ENCODE measurements at regions not wholly inside any gene's neighbourhood (a gene's known extent, or its start where the extent isn't known, plus 50 kb on each side); places are given as distances from the start of the nearest gene placed in this dataset.

DNA sequence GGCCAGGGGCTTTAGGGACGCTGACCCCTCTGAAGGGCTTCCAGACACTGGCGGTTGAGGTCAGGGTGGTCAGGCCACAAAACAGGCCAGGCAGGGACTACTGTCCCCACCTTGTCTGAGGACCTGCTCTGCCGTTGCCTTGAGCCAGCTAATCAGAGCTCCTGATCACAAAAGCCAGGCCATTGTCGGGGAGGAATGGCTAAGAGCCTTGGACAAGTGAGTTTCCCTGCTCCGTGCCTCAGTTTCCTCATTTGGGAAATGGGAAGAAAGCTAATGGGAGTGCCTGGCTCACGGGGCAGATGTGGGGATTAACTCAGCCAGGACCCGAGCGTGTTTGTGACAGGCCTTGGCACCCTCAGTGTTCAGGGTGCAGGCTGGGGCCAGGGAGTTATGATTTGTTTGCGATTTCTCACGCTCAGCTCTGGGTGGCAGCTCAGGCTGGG is 246.5 kb upstream of the CIBAR2 start:
- no peak overlapping the region; the same call in 1 of the 2 replicates for H3K18ac ChIP-seq (ENCODE audit: low read depth, low read length)
- no peak overlapping the region for H3K56ac ChIP-seq (ENCODE audit: extremely low read depth, insufficient read depth, low read length)
- no peak overlapping the region for H2BK120ac ChIP-seq (ENCODE audit: low read depth, low read length)
- no peak overlapping the region for H4K5ac ChIP-seq (ENCODE audit: low read depth, low read length)
- H4K91ac ChIP-seq (ENCODE audit: insufficient read depth, low read depth, low read length): 0 out of 2 replicates have a peak overlapping the region, but pooled peaks have one; percentile 33
- no TSS peak for BruUV-seq (replicated peaks)
- peaks cover 23 to 54% of the 10 kb centered on the region in 2 experiments for H3K79me1 ChIP-seq (ENCODE audit: low read depth in 1 of 2, low read length in 2 of 2)
- ATAC-seq (ENCODE audit: low read depth) (no peak), DNase-seq (no peak)
- no peaks in the 10 kb centered on the region for H3K27me3 ChIP-seq (ENCODE audit: control insufficient read depth, insufficient read depth, low read length)
- peaks cover 13% of the 10 kb centered on the region; the same call in 1 of the 2 replicates for H3K9me1 ChIP-seq (ENCODE audit: insufficient read depth, low read length)
- H4K8ac ChIP-seq (ENCODE audit: low read depth in 2 of 2, low read length in 2 of 2): no peak overlapping the region
- no peak overlapping the region for H3K27ac ChIP-seq (ENCODE audit: insufficient read depth, low read length)
- H3K9ac ChIP-seq (ENCODE audit: low read depth, low read length): no peak overlapping the region
- peak overlapping the region; percentile 81 for H2AK9ac ChIP-seq (replicated peaks; ENCODE audit: low read depth, low read length, poor library complexity)
- H2BK20ac ChIP-seq (ENCODE audit: low read depth, low read length): no peak overlapping the region
- in situ Hi-C loops (cut with MboI; ENCODE audit: low sequenced_read_pairs): no loop called here
- H4K20me1 ChIP-seq (ENCODE audit: insufficient read depth, low read length): peaks cover 74% of the 10 kb centered on the region
- no peak overlapping the region; the same call in 2 of the 3 replicates for H2BK15ac ChIP-seq (ENCODE audit: low read depth, low read length)
- no peak overlapping the region for H3K4me2 ChIP-seq (ENCODE audit: low read depth, low read length)
- intact Hi-C loops (cut with micrococcal nuclease): no loop called here
- H3K4ac ChIP-seq (ENCODE audit: low read depth, low read length): no peak overlapping the region
- dilution Hi-C loops (cut with HindIII; ENCODE audit: low sequenced_read_pairs, unreplicated experiment): no loop called here
- peaks cover under 1% of the 10 kb centered on the region; the same call in 1 of the 2 replicates for H3K9me3 ChIP-seq (ENCODE audit: control insufficient read depth, insufficient read depth, low read length)
- H3K14ac ChIP-seq (replicated peaks; ENCODE audit: low read depth, low read length): no peak overlapping the region; the same call in 1 of the 2 replicates
- POLR2A ChIA-PET (ENCODE audit: unreplicated experiment): no interaction called here
- peaks cover 2% of the 10 kb centered on the region; the same call in 1 of the 2 replicates for H3K36me3 ChIP-seq (ENCODE audit: control insufficient read depth, insufficient read depth, low read length)
- H3K23ac ChIP-seq (ENCODE audit: low read depth, low read length): no peak overlapping the region
- H3K4me1 ChIP-seq (ENCODE audit: control insufficient read depth, insufficient read depth, low read length): peaks cover 24% of the 10 kb centered on the region
- WGBS, 2 experiments (ENCODE audit: extremely low coverage in 2 of 2, insufficient read length in 1 of 2): 89% methylated on average over 2 of the region's 10 CpGs; no CpG with 5 or more reads in 1 of the 2 experiments
- no peak overlapping the region for H3K4me3 ChIP-seq (ENCODE audit: insufficient read depth, low read depth, low read length)
- no peak for TF ChIP-seq CHD1 (IDR thresholded peaks at IDR 0.05; ENCODE audit: low read depth, low read length)
- no peak for TF ChIP-seq FOS (IDR thresholded peaks at IDR 0.05; ENCODE audit: low read depth, low read length)
- no peak for TF ChIP-seq MXI1 (IDR thresholded peaks at IDR 0.05; ENCODE audit: borderline replicate concordance, low read depth, low read length)
- TF ChIP-seq, protein P1, sequence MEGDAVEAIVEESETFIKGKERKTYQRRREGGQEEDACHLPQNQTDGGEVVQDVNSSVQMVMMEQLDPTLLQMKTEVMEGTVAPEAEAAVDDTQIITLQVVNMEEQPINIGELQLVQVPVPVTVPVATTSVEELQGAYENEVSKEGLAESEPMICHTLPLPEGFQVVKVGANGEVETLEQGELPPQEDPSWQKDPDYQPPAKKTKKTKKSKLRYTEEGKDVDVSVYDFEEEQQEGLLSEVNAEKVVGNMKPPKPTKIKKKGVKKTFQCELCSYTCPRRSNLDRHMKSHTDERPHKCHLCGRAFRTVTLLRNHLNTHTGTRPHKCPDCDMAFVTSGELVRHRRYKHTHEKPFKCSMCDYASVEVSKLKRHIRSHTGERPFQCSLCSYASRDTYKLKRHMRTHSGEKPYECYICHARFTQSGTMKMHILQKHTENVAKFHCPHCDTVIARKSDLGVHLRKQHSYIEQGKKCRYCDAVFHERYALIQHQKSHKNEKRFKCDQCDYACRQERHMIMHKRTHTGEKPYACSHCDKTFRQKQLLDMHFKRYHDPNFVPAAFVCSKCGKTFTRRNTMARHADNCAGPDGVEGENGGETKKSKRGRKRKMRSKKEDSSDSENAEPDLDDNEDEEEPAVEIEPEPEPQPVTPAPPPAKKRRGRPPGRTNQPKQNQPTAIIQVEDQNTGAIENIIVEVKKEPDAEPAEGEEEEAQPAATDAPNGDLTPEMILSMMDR (conservative IDR thresholded peaks at IDR 0.05; ENCODE audit: low read depth, low read length): no peak
- TF ChIP-seq BHLHE40 (IDR thresholded peaks at IDR 0.05; ENCODE audit: low read depth, low read length): no peak
- no peak for TF ChIP-seq NFE2L2 (IDR thresholded peaks at IDR 0.05; ENCODE audit: low read depth, low read length)
- no peak for TF ChIP-seq MAFK (IDR thresholded peaks at IDR 0.05; ENCODE audit: low read depth, low read length)
- no peak for TF ChIP-seq RCOR1 (IDR thresholded peaks at IDR 0.05; ENCODE audit: insufficient replicate concordance, low read length)
- TF ChIP-seq, protein P2, sequence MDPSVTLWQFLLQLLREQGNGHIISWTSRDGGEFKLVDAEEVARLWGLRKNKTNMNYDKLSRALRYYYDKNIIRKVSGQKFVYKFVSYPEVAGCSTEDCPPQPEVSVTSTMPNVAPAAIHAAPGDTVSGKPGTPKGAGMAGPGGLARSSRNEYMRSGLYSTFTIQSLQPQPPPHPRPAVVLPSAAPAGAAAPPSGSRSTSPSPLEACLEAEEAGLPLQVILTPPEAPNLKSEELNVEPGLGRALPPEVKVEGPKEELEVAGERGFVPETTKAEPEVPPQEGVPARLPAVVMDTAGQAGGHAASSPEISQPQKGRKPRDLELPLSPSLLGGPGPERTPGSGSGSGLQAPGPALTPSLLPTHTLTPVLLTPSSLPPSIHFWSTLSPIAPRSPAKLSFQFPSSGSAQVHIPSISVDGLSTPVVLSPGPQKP (IDR thresholded peaks at IDR 0.05; ENCODE audit: borderline replicate concordance, low read depth, low read length): no peak
- no peak for TF ChIP-seq CEBPB (IDR thresholded peaks at IDR 0.05; ENCODE audit: low read depth, low read length)
- TF ChIP-seq POLR2A (IDR thresholded peaks at IDR 0.05; ENCODE audit: low read depth, low read length): no peak
- TF ChIP-seq MAZ (IDR thresholded peaks at IDR 0.05; ENCODE audit: borderline replicate concordance, low read depth, low read length): no peak
- no peak for TF ChIP-seq SMC3 (IDR thresholded peaks at IDR 0.05; ENCODE audit: low read depth, low read length)
- no peak for TF ChIP-seq RAD21 (IDR thresholded peaks at IDR 0.05; ENCODE audit: low read length)
- CTCF ChIA-PET: no interaction called here
- H2AK5ac ChIP-seq (ENCODE audit: low read depth, low read length): 0 out of 2 replicates have a peak overlapping the region, but pooled peaks have one; percentile 24
- peak overlapping the region; percentile 40 for H2AFZ ChIP-seq (replicated peaks; ENCODE audit: low read length, poor library complexity)
- no peak overlapping the region for H2BK5ac ChIP-seq (ENCODE audit: low read depth, low read length, poor library complexity, severe bottlenecking)

All from IMR-90 (cell line).